DMS79 treated with DMSO at 0.1 percent for 48 hours (cell line): ENCODE measurements at regions not wholly inside any gene's neighbourhood (a gene's known extent, or its start where the extent isn't known, plus 50 kb on each side); places are given as distances from the start of the nearest gene placed in this dataset.
"Not testable (repeated sequence)": the region's sequence is repeated elsewhere in the genome, so short reads cannot be mapped to it uniquely, and the experiment has no call there.

ENCODE experiments used
- DNase-seq: peaks from one replicate; lab custom pipeline; 2025; lab: John Stamatoyannopoulos, UW

- no peak for DNase-seq
These were observed 381.1 kb downstream of the TFEC start for GRCh38 chr7:115649429-115649828.

DNA sequence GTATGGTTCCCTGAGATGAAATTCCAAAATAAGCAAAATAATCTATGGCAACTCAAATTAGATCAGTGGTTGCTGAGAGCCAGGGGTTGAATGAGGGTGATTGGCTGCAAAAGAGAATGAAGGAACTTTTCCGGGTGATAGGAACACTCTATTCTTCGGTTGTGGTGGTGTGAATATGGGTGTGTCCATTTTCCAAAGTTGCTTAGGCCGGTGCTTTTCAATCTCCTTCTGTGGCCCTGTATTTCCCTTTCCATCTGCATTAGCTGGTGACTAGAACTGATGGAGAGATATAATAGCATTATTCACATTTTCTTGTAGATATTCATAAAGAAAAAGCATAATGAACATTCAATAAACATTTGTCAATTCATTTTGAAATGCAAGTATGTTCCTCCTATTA, 382.9 kb downstream of the TFEC start:
- DNase-seq = no peak

DNA sequence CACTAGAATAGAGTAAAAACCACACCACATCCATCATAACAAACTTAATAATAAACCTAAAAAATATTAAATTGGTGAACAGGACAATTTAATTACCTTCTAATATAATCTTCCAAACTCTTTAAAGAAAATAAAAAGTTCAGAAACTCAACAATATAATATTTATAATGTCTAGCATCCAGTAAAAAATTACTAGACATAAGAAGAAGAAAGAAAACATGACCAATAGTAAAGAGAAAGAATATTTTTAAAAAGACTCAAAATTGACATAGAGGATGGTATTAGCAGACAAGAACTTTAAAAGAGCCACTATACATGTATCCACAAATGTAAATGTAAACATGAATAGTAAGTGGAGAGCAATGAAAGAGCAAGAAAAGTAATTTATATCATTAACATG, 388.4 kb downstream of the TFEC start:
- DNase-seq = no peak

- no peak for DNase-seq
These were observed 391.7 kb downstream of the TFEC start for GRCh38 chr7:115638853-115639252.

GRCh38 chr7:115637128-115637527, 393.4 kb downstream of the TFEC start:
- no peak for DNase-seq

DNA sequence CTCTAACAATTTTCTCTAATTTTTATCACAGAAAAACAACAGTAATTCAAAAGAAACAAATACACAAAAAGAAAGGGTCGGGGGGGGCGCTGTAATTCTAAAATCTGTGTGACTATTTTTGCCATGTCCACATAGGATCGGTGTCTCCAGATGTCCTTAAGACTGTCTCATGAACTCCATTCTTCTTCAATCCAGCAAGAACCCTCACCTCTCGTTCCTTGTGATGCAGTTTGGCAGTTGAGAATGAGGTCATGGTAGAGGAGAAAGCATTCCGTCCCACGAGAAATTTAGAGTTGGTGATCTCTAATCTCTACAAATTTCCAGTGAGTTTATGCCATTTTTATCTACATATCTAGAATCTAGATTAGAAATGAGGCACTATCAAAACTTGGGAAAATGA, 394.7 kb downstream of the TFEC start:
- no peak for DNase-seq

DNA sequence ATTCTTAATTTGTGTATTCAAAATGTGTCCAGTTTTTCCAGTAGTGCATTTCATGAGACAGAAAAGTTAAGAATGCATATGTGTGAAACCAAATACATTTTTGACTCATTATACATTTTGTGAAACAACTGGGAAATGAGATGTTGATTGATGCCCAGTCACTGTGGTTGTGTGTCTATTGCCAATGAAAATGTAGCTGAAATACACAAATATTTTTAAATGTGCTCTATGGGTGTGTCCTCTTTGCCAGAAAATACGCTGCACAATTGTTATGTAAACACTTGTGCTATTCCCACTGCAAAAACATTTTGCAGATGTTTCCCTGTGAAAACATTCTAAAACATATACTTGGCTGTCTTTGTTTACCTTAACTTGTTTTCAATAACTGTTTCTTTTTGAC, 395.2 kb downstream of the TFEC start:
- DNase-seq = no peak

DNA sequence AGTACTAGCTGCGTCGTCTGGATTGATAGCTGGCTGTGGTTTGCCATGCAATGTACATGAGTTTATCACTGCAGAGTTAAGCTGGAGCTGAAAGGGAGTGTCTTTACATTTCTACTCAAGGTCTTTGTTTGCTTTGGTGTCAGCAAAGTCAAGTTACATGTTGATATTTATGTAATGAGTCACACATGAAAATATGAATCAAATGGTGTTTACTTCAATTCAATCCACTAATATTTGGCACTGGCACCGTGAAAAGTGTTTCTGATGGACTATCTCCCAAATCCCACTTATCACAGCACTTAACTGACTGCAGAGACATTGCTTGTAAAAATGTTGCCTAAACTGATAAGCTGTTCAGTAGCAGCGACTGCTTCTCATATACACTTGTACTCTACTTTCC, 395.9 kb downstream of the TFEC start:
- DNase-seq = no peak

GRCh38 chr7:115632636-115633035, 397.9 kb downstream of the TFEC start:
- no peak for DNase-seq

DNA sequence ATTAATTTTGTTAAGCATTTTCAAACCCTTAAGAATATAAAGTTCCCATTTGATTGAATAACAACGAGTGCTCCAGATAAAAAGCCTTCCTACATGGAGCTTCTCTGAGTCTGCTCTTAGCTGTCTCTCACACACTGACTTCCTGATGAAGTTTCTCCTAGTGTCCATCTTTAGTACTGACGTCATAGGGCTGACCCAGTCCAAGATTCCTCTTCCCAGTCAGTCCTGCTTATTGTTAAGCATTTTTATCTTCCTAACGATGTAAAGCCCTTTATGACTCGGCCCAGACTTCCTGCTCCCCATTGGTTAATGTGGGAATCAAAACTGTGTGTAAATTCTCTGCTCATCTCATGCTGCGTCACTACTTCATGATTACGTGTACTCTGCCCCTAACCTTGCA, 398.8 kb downstream of the TFEC start:
- DNase-seq = no peak

GRCh38 chr7:115630049-115630448, 400.5 kb downstream of the TFEC start:
- DNase-seq = no peak

GRCh38 chr7:115618676-115619075, 411.9 kb downstream of the TFEC start:
- no peak for DNase-seq

DNA sequence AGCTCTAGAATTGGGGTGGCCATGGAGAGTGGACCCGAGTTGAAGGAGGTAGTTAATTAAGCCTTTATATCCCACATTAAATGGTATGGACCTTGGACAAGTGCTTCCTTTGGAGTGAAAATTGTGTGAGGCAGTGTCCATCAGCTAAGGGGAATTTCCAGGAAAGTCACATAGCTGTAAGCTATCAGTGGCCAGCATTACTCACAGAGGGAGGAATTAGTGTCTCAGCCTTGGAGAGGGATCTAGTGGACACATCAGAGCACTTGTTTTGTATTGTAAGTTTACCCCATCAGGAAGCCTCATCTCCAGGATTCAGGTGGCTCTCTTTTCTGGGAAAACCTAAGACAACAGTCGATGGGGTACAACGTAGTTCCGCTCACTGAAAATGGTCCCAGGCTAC, 416.7 kb downstream of the TFEC start:
- DNase-seq = no peak

DNA sequence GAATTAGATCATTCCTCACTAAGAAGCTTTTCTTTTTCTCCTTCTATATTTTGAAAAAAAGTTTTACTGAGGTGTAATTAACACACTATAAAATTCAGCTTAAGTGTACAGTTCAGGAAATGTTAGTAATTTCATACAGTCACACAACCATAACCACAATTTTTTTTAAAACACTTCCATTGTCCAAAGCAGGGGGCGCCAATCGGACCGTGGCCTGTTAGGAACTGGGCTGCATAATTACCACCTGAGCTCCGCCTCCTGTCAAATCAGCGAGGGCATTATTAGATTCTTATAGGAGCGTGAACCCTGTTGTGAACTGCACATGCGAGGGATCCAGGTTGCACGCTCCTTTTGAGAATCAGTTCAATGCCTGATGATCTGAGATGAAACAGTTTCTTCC, 427.1 kb downstream of the TFEC start:
- no peak for DNase-seq

GRCh38 chr7:115600207-115600606, 430.4 kb downstream of the TFEC start:
- no peak for DNase-seq

- not testable (repeated sequence) for DNase-seq
These were observed 431.4 kb downstream of the TFEC start for GRCh38 chr7:115599184-115599583.

GRCh38 chr7:115597220-115597619, 433.3 kb downstream of the TFEC start:
- DNase-seq = not testable (repeated sequence)

- DNase-seq = no peak
These were observed 437.5 kb downstream of the TFEC start for GRCh38 chr7:115593111-115593510.

DNA sequence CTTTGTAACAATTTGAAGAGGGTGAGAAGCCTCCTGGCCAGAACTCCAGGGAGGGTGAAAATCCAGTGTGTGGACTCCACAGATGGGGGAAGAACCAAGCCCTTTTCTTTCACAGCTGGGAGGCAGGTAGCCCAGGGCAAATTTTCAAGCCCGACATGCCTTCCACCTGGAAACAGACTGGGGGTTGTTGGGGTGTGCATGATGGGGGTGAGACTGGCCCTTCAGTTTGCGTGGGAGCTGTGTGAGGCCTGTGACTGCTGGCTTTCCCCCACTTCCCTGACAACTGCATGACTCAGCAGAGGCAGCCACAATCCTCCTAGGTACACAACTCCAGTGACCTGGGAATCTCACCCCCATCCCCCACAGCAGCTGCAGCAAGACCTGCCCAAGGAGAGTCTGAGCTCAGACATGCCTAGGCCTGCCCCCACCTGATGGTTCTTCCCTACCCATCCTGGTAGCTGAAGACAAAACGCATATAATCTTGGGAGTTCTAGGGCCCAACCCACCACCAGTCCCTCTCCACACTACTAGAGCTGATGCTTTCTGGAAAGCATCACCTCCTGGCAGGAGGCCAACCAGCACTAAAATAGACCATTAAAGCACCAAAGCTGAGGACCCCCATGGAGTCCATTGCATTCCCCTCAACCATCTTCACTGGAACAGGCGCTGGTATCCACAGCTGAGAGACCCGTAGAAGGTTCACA, 445.4 kb downstream of the TFEC start:
- DNase-seq = no peak

GRCh38 chr7:115582956-115583355, 447.6 kb downstream of the TFEC start:
- DNase-seq = no peak

DNA sequence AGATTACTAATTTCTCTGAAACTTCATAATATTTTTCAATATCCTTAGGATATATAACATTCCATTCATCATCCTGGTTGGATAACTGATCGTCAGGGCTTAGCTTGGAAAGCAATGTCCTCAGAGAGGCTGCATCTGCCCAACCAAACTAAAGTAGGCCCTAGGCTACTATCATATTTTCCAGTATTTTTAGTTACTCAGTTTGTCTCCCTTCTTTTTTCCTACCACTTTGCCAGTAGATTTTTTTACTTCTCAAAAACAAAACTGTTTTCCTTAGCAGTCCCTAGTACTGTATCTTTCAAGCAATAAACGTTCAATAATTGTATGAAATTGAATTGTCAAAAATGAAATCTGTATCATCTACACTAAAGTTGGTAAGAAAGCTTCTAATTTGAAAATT, 452.0 kb downstream of the TFEC start:
- DNase-seq = no peak

DNA sequence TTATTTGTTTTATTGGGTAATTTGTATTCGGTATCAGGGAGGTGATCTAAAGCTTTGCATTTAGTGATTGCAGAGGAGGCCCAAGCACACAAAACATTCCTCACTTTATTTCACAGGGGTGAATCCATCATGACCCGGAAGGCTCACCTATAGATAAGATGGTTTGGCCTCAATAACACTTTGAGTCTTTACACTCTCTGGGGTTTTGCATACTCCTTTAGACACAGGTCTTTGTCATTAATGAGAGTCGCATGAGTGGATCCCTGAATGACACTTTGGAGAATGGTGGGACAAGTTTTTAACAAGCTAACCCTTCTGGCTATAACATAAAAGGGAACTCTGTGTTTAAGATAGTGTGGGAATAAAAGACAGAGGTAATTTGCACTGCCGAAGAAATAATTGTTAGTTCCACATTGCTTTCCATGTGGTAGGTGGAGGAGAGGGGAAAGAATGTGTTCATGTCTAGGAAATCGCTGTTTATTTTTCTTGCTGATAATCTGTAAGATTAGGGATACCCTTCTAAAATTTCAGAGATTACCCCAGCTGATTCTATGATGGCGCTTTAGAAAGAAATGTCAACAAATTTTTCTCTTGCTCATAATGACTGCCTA, 455.8 kb downstream of the TFEC start:
- no peak for DNase-seq

GRCh38 chr7:115572111-115572510, 458.5 kb downstream of the TFEC start:
- no peak for DNase-seq
